Vagina (tissue), 2 donors: ENCODE measurements at regions not wholly inside any gene's neighbourhood (a gene's known extent, or its start where the extent isn't known, plus 50 kb on each side); places are given as distances from the start of the nearest gene placed in this dataset.

Experiments
- DNase-seq, 2 donors: peaks; one replicate each; pipeline ENCODE4 v3.0.0-alpha.2; 2017; ENCODE audit errors: extremely low spot score in 2 of 2
- H3K27ac ChIP-seq: fragments of 200-600 bp; sonication (generic); one replicate; pipeline ENCODE4 v1.5.1; 2019
- H3K27me3 ChIP-seq: fragments of 200-600 bp; sonication (generic); one replicate; pipeline ENCODE4 v1.5.1; 2019
- H3K36me3 ChIP-seq, 2 donors: fragments of 200-600 bp; sonication (generic); one replicate each; pipeline ENCODE4 v1.5.1; 2017 to 2019
- H3K4me1 ChIP-seq: fragments of 200-600 bp; sonication (generic); one replicate; pipeline ENCODE4 v1.5.1; 2019
- H3K4me3 ChIP-seq, 2 donors: fragments of 200-600 bp; sonication (generic); 1 replicate in 1 of 2; 2 replicates in 1 of 2; pipeline ENCODE4 v1.5.1; 2016 to 2019
- H3K9me3 ChIP-seq: fragments of 200-600 bp; sonication (generic); one replicate; pipeline ENCODE4 v1.5.1; 2019
- POLR2A ChIP-seq, 2 donors: fragments of 450-650 bp; IDR thresholded peaks; one replicate each; pipeline ENCODE4 v1.6.1; 2017; ENCODE audit warnings: antibody characterized with exemption in 2 of 2, mild to moderate bottlenecking in 2 of 2, moderate library complexity in 2 of 2
- POLR2AphosphoS5 ChIP-seq, 2 donors: sonication (generic); formaldehyde crosslinking; IDR thresholded peaks; one replicate each; pipeline ENCODE4 v1.9.0; 2017; ENCODE audit warnings: antibody characterized with exemption in 2 of 2, mild to moderate bottlenecking in 2 of 2, low read depth in 1 of 2; ENCODE audit not compliant: insufficient read depth in 1 of 2
- intact Hi-C: fragments of 100-400 bp; cut with DNase I; formaldehyde crosslinking; loops from one replicate; pipeline ENCODE4 v1.15.1; 2023
- TF ChIP-seq, protein P1 (sequence below), 3 experiments: fragments of 450-650 bp in 2 of 3; fragments of 200-600 bp in 1 of 3; sonication (generic) in 1 of 3; IDR thresholded peaks; one replicate each; pipeline ENCODE4 v1.5.1; 2017 to 2019; ENCODE audit warnings: antibody characterized with exemption in 3 of 3, mild to moderate bottlenecking in 2 of 3, moderate library complexity in 2 of 3

DNA sequence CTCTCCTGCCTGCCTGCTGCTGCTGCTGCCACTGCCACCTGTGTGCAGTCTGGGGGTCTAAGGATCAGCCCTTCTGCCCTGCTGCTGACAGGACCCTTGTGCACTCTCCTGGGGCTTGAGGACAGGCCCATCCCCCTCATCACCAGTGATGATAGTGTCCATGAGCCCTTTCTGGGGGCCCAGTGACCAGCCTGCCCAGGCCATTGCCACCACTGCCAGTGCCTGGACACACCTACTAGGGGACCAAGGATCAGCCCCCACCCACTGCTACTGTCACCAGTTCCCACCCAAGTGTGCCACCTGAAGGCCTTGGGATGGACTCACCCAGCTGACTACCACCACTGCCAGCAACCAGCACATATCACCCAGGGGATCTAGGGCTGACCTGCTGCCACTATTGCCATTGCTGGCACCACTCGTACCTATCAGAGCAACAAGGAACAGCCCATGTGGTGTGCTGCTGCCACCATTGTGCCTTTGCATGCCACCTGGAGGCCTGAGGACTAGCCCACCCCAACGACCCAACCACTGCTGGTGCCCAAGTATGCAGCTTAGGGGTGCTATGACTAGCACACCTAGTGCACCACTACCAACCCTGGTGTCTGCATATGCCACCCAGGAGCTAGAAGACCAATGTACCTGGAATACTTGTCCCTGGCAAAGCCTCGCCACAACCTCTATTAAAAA, 994.3 kb downstream of the PCDH17 start:
- H3K27me3 ChIP-seq: no peaks in the 10 kb centered on the region

DNA sequence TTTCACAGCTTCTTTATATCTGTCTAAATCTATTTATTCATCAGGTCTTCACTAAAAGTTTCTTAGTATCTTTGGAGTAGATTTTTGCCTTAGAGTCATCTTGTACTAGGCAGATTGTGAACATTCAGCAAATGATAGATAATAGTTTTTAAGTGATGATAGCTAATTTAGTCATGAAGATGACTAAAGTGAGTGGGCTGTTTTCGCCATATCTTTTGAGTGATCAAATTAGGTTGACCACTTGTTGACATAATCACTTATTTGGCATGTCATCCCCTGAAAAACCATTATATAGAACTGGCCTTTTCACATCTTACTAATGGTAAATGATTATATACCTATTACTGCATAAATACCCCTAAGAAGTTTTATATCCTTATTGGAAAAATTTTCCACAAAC, 999.2 kb downstream of the PCDH17 start:
- TF ChIP-seq POLR2A (IDR thresholded peaks at IDR 0.05) (no peak), POLR2AphosphoS5 (IDR thresholded peaks at IDR 0.05; ENCODE audit: insufficient read depth in 1 of 2, low read depth in 1 of 2) (no peak)
- TF ChIP-seq, protein P1, sequence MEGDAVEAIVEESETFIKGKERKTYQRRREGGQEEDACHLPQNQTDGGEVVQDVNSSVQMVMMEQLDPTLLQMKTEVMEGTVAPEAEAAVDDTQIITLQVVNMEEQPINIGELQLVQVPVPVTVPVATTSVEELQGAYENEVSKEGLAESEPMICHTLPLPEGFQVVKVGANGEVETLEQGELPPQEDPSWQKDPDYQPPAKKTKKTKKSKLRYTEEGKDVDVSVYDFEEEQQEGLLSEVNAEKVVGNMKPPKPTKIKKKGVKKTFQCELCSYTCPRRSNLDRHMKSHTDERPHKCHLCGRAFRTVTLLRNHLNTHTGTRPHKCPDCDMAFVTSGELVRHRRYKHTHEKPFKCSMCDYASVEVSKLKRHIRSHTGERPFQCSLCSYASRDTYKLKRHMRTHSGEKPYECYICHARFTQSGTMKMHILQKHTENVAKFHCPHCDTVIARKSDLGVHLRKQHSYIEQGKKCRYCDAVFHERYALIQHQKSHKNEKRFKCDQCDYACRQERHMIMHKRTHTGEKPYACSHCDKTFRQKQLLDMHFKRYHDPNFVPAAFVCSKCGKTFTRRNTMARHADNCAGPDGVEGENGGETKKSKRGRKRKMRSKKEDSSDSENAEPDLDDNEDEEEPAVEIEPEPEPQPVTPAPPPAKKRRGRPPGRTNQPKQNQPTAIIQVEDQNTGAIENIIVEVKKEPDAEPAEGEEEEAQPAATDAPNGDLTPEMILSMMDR (IDR thresholded peaks at IDR 0.05): no peak
- no peak overlapping the region for H3K27ac ChIP-seq
- no peaks in the 10 kb centered on the region for H3K9me3 ChIP-seq
- no peak for DNase-seq
- no peaks in the 10 kb centered on the region for H3K36me3 ChIP-seq
- no peak overlapping the region for H3K4me3 ChIP-seq
- H3K4me1 ChIP-seq: no peaks in the 10 kb centered on the region
- intact Hi-C loops: no loop called here
- no peaks in the 10 kb centered on the region for H3K27me3 ChIP-seq

More for the DNA sequence above, 994.3 kb downstream of the PCDH17 start:
- no peak for TF ChIP-seq POLR2AphosphoS5 (IDR thresholded peaks at IDR 0.05; ENCODE audit: insufficient read depth in 1 of 2, low read depth in 1 of 2)
- TF ChIP-seq, protein P1 (IDR thresholded peaks at IDR 0.05): no peak
- no peak for TF ChIP-seq POLR2A (IDR thresholded peaks at IDR 0.05)
- H3K36me3 ChIP-seq: no peaks in the 10 kb centered on the region
- no peaks in the 10 kb centered on the region for H3K9me3 ChIP-seq
- no peak overlapping the region for H3K27ac ChIP-seq
- no peaks in the 10 kb centered on the region for H3K4me1 ChIP-seq
- no peak overlapping the region for H3K4me3 ChIP-seq
- intact Hi-C loops: no loop called here
- no peak for DNase-seq

GRCh38 chr13:58633226-58633625, 1001.7 kb downstream of the PCDH17 start:
- H3K4me1 ChIP-seq: no peaks in the 10 kb centered on the region
- no peaks in the 10 kb centered on the region for H3K27me3 ChIP-seq
- H3K27ac ChIP-seq: no peak overlapping the region
- TF ChIP-seq POLR2AphosphoS5 (IDR thresholded peaks at IDR 0.05; ENCODE audit: insufficient read depth in 1 of 2, low read depth in 1 of 2): no peak
- no peak for TF ChIP-seq POLR2A (IDR thresholded peaks at IDR 0.05)
- TF ChIP-seq, protein P1 (IDR thresholded peaks at IDR 0.05): no peak
- DNase-seq: no peak
- no peaks in the 10 kb centered on the region for H3K36me3 ChIP-seq
- H3K4me3 ChIP-seq: no peak overlapping the region
- intact Hi-C loops: no loop called here
- no peaks in the 10 kb centered on the region for H3K9me3 ChIP-seq

DNA sequence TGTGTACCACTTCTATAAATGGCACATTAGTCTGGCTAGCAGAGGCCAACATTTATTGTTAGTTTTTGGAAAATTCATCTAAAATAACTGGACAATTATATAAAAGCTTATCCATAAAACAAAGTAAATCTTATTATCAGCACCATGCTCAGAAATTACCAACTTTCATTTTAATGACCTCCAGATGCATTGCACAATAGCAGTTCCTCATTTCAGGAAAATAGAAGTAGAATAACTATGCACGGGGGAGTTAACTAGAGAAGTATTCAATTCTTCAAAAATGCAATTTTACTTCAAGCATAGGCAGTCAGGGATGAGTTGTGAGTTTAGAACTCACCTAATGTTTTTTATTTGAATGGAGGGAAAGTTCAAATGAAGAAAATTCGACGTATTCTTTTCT, 1023.5 kb downstream of the PCDH17 start:
- Histone ChIP-seq H3K4me3 (no peak overlapping the region), H3K27ac (no peak overlapping the region), H3K4me1 (no peaks in the 10 kb centered on the region), H3K9me3 (no peaks in the 10 kb centered on the region), H3K36me3 (no peaks in the 10 kb centered on the region), H3K27me3 (no peaks in the 10 kb centered on the region)
- TF ChIP-seq POLR2AphosphoS5 (IDR thresholded peaks at IDR 0.05; ENCODE audit: insufficient read depth in 1 of 2, low read depth in 1 of 2) (no peak), POLR2A (IDR thresholded peaks at IDR 0.05) (no peak)
- TF ChIP-seq, protein P1 (IDR thresholded peaks at IDR 0.05): no peak
- DNase-seq: no peak
- intact Hi-C loops: no loop called here

GRCh38 chr13:58660826-58661225, 1029.3 kb downstream of the PCDH17 start:
- intact Hi-C loops: no loop called here
- Histone ChIP-seq H3K9me3 (no peaks in the 10 kb centered on the region), H3K4me1 (no peaks in the 10 kb centered on the region), H3K27me3 (no peaks in the 10 kb centered on the region), H3K27ac (no peak overlapping the region), H3K36me3 (no peaks in the 10 kb centered on the region), H3K4me3 (no peak overlapping the region)
- TF ChIP-seq POLR2AphosphoS5 (IDR thresholded peaks at IDR 0.05; ENCODE audit: insufficient read depth in 1 of 2, low read depth in 1 of 2) (no peak), POLR2A (IDR thresholded peaks at IDR 0.05) (no peak)
- TF ChIP-seq, protein P1 (IDR thresholded peaks at IDR 0.05): no peak
- DNase-seq: no peak
